GM12875 (cell line): ENCODE measurements at regions not wholly inside any gene's neighbourhood (a gene's known extent, or its start where the extent isn't known, plus 50 kb on each side); places are given as distances from the start of the nearest gene placed in this dataset.

Source experiments
- H3K4me3 ChIP-seq: one replicate; pipeline ENCODE4 v1.5.1; 2011; ENCODE audit warnings: low read depth, low read length, control low read depth
- CTCF ChIP-seq: IDR thresholded peaks from 2 replicates; pipeline ENCODE4 v1.5.1; 2011; ENCODE audit warnings: low read depth, mild to moderate bottlenecking, control low read depth, inconsistent platforms, low read length, moderate library complexity, borderline replicate concordance; ENCODE audit not compliant: insufficient read depth

GRCh38 chr5:63341442-63341841 is 620.8 kb downstream of the HTR1A start:
- H3K4me3 ChIP-seq, result no peak overlapping the region
- TF ChIP-seq CTCF, result no peak

- no peak for TF ChIP-seq CTCF
- H3K4me3 ChIP-seq, result no peak overlapping the region
Measured at GRCh38 chr5:63323926-63324325, 638.3 kb downstream of the HTR1A start.

DNA sequence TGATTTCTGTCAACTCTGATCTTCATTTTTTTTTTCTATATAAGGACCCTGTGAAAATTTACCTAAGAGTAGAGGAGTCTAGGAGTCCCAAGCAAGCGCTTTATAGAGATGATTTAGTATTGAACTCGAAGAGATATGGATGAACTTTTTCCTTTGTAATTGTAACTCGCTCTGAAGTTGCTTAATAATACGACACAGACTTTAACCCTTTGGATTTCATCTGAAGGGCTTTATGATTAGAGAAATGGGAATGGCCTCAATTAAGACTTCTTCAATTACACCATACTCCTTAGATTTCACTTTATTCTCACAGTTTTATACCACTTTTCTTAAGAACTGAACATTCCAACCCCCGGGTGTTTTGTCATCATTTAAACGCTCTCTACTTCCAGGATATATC is 647.7 kb downstream of the HTR1A start:
- no peak overlapping the region for H3K4me3 ChIP-seq
- TF ChIP-seq CTCF, result no peak

GRCh38 chr5:63310644-63311043 is 651.6 kb downstream of the HTR1A start:
- H3K4me3 ChIP-seq, result no peak overlapping the region
- no peak for TF ChIP-seq CTCF

DNA sequence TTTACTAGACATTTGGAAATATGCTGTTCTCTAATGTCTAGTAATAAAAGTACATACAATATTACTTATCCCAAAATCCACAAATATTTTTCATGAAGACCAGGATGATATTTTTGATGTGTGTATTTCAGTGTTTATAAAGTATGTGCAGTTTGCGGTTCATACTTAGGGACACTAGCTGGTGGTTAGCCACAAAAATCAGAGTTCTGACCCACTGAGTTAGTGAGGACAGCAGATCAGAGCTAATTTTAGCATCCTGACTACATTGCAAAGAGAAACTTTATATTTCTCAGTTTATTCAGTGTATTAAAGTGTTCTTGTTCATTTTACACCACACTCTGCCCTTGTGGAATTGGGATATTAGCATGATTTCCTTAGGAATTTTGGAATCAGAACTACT is 655.3 kb downstream of the HTR1A start:
- no peak for TF ChIP-seq CTCF
- no peak overlapping the region for H3K4me3 ChIP-seq

- H3K4me3 ChIP-seq, result no peak overlapping the region
- no peak for TF ChIP-seq CTCF
Measured at GRCh38 chr5:63293317-63293716, 668.9 kb downstream of the HTR1A start.

GRCh38 chr5:63286724-63287123 is 675.5 kb downstream of the HTR1A start:
- H3K4me3 ChIP-seq, result no peak overlapping the region
- TF ChIP-seq CTCF, result no peak
